Adrenal gland (tissue), 9 donors: ENCODE measurements at regions not wholly inside any gene's neighbourhood (a gene's known extent, or its start where the extent isn't known, plus 50 kb on each side); places are given as distances from the start of the nearest gene placed in this dataset.
A peak's percentile ranks its signal among the peaks of the same experiment; 100 is the strongest.

Experiments
- DNase-seq, 7 donors: peaks; one replicate each; pipeline ENCODE4 v3.0.0-alpha.2; 2019 to 2020
- H3K27ac ChIP-seq, 5 donors: fragments of 200-600 bp; sonication (generic) in 4 of 5; 1 replicate in 3 of 5; 2 replicates in 2 of 5; pipeline versions ENCODE4 v1.5.1 to v1.8.0; 2016 to 2020; ENCODE audit warnings: mild to moderate bottlenecking in 1 of 5
- H3K27me3 ChIP-seq: fragments of 200-600 bp; 2 replicates; pipeline ENCODE4 v1.8.0; 2021
- H3K36me3 ChIP-seq, 2 donors: fragments of 200-600 bp; replicated peaks in 1 of 2; 1 replicate in 1 of 2; 2 replicates in 1 of 2; pipeline versions ENCODE4 v1.5.1 to v1.8.0; 2018 to 2022
- H3K4me1 ChIP-seq, 2 donors: fragments of 200-600 bp; replicated peaks in 1 of 2; 1 replicate in 1 of 2; 2 replicates in 1 of 2; pipeline versions ENCODE4 v1.5.1 to v1.8.0; 2018 to 2021
- H3K4me3 ChIP-seq, 4 donors: fragments of 200-600 bp; sonication (generic) in 3 of 4; one replicate each; pipeline ENCODE4 v1.5.1; 2016 to 2018
- H3K9me3 ChIP-seq, 3 donors: fragments of 200-600 bp; sonication (generic) in 1 of 3; replicated peaks in 1 of 3; 1 replicate in 2 of 3; 2 replicates in 1 of 3; pipeline versions ENCODE4 v1.5.1 to v1.8.0; 2016 to 2021
- POLR2A ChIP-seq, 2 donors: fragments of 450-650 bp; IDR thresholded peaks; one replicate each; pipeline ENCODE4 v1.6.1; 2017; ENCODE audit warnings: antibody characterized with exemption in 2 of 2, mild to moderate bottlenecking in 2 of 2, moderate library complexity in 1 of 2
- WGBS, 4 donors: extraction: QIAGEN DNeasy Blood & Tissue Kit in 2 of 4; methylation state at CpG; one replicate each; pipeline versions ENCODE4 v1.1.5 to v1.1.7; 2013 to 2017; 5-methylcytosine and 5-hydroxymethylcytosine counted together
- intact Hi-C, 2 donors: fragments of 100-400 bp; cut with DNase I; formaldehyde crosslinking; loops; one replicate each; pipeline versions ENCODE4 v1.14.1 to v1.15.0; 2022 to 2023
- TF ChIP-seq, protein P1 (sequence below), 6 experiments: fragments of 450-650 bp in 4 of 6; fragments of 200-600 bp in 2 of 6; sonication (generic) in 1 of 6; IDR thresholded peaks; 1 replicate in 5 of 6; 2 replicates in 1 of 6; pipeline versions ENCODE4 v1.5.1 to v1.8.0; 2016 to 2021; ENCODE audit warnings: antibody characterized with exemption in 6 of 6, mild to moderate bottlenecking in 2 of 6, moderate library complexity in 1 of 6
- donor health status: healthy with polysubstance abuse.
- donor health status: Bipolar disorder and iron deficiency.
- donor health status: DM: yes; HTN: yes; CAD: no.
- donor health status: DM: no; HTN: no; CAD: no.
- donor health status: DM: no; HTN: no; CAD: no.

DNA sequence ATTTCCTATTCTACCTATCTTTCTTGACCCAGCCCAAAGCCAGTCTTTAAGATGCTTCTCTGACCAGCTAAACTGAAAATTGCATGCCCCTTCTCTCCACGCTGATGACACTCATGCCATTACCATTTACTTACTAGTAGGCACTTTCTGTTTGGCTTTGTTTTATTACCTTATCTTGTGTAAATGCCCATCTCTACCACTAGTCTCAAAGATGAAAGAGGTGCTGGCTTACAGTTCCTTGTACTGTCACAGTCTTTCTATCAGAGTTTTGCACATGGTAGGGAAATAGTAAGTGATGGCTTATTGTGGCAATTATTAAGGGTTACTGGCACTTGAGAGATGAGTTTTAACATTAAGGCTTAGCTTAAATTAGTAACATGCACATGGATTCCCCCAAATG, 352.1 kb downstream of the RBM43 start:
- WGBS, 4 donors: 87 to 95% (median 90%) methylated on average over 1 of the region's 1 CpG
- Histone ChIP-seq H3K4me1 (no peaks in the 10 kb centered on the region), H3K27ac (no peak overlapping the region), H3K36me3 (no peaks in the 10 kb centered on the region), H3K4me3 (no peak overlapping the region), H3K9me3 (no peaks in the 10 kb centered on the region), H3K27me3 (no peaks in the 10 kb centered on the region)
- DNase-seq: no peak
- no peak for TF ChIP-seq POLR2A (IDR thresholded peaks at IDR 0.05)
- TF ChIP-seq, protein P1, sequence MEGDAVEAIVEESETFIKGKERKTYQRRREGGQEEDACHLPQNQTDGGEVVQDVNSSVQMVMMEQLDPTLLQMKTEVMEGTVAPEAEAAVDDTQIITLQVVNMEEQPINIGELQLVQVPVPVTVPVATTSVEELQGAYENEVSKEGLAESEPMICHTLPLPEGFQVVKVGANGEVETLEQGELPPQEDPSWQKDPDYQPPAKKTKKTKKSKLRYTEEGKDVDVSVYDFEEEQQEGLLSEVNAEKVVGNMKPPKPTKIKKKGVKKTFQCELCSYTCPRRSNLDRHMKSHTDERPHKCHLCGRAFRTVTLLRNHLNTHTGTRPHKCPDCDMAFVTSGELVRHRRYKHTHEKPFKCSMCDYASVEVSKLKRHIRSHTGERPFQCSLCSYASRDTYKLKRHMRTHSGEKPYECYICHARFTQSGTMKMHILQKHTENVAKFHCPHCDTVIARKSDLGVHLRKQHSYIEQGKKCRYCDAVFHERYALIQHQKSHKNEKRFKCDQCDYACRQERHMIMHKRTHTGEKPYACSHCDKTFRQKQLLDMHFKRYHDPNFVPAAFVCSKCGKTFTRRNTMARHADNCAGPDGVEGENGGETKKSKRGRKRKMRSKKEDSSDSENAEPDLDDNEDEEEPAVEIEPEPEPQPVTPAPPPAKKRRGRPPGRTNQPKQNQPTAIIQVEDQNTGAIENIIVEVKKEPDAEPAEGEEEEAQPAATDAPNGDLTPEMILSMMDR (IDR thresholded peaks at IDR 0.05): peak in 2 of 6 experiments; percentile 13 to 20
- intact Hi-C loops: no loop called here

DNA sequence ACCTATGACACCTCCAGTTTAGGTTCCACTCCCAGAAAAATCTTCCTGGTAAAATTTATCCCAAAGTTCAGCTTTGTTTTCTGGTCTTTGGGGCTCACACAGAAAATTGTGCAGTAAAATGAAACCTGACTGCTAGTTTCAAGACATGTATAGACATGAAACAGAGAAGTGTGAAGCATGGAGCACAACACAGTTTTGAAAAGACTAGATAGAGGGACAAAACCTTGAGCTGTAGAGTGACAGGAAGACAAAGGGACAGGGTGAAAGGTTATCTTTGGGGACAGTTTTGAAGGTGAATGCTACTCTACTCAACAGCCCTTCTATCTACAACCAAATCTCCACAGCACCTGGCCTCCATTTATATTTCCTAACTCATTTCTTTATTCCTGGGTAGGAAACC, 352.6 kb downstream of the RBM43 start:
- no peak for DNase-seq
- Histone ChIP-seq H3K27me3 (no peaks in the 10 kb centered on the region), H3K4me3 (no peak overlapping the region), H3K27ac (no peak overlapping the region), H3K4me1 (no peaks in the 10 kb centered on the region), H3K36me3 (no peaks in the 10 kb centered on the region), H3K9me3 (no peaks in the 10 kb centered on the region)
- intact Hi-C loops: no loop called here
- TF ChIP-seq POLR2A (IDR thresholded peaks at IDR 0.05): no peak
- TF ChIP-seq, protein P1 (IDR thresholded peaks at IDR 0.05): no peak

DNA sequence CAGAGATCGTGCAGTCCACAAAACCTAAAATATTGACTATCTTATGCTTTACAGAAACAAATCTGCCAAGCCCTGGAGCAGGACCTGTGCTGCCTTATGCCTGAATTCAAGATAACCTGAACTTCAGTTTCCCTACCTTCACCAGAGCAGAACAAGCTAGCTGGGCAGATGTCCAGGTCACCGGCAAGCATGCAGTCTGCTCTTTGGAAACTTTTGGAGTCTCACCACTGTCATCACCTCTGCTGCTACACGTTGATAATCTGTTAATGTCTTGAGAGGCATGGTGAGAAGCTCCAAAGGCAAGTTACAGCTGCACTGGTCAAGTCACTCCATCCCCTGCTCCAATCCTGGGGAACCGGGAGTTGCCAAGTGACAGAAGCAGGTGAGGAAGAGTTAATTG, 354.2 kb downstream of the RBM43 start:
- H3K36me3 ChIP-seq: no peaks in the 10 kb centered on the region
- no peaks in the 10 kb centered on the region for H3K9me3 ChIP-seq
- WGBS, 4 donors: 71 to 79% (median 75%) methylated on average over 4 of the region's 4 CpGs
- intact Hi-C loops: no loop called here
- no peak overlapping the region for H3K27ac ChIP-seq
- no peaks in the 10 kb centered on the region for H3K27me3 ChIP-seq
- H3K4me1 ChIP-seq: no peaks in the 10 kb centered on the region
- no peak overlapping the region for H3K4me3 ChIP-seq
- no peak for TF ChIP-seq POLR2A (IDR thresholded peaks at IDR 0.05)
- TF ChIP-seq, protein P1 (IDR thresholded peaks at IDR 0.05): no peak
- DNase-seq: no peak

DNA sequence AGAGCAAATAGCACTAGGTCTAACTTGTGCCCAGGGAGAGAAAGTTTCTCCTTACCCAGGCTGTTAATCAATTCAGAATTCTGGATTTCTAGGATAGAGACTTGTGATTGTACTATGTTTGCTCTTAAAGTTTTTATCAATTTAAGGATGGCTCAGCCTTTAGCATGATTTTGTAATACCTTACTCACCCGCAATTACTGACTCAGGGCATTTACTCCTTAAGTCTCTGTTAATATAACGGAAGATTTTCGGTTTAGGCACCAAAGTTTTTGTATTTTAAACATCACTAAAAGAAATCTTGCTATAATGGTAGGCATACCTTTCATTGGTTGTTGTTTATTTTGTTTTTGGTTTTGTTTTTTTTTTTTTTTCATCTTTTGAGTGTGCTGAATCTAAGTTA, 358.2 kb downstream of the RBM43 start:
- intact Hi-C loops: no loop called here

More for the DNA sequence above, 358.2 kb downstream of the RBM43 start:
- Histone ChIP-seq H3K9me3 (peaks cover 0 to 3% (median 0%) of the 10 kb centered on the region in 3 donors), H3K36me3 (no peaks in the 10 kb centered on the region), H3K4me3 (no peak overlapping the region), H3K27ac (no peak overlapping the region), H3K4me1 (no peaks in the 10 kb centered on the region), H3K27me3 (no peaks in the 10 kb centered on the region)
- no peak for TF ChIP-seq POLR2A (IDR thresholded peaks at IDR 0.05)
- TF ChIP-seq, protein P1 (IDR thresholded peaks at IDR 0.05): no peak
- 73 to 86% (median 81%) methylated on average over 3 of the region's 3 CpGs for WGBS, 4 donors
- no peak for DNase-seq
